K562 (cell line): ENCODE measurements at regions not wholly inside any gene's neighbourhood (a gene's known extent, or its start where the extent isn't known, plus 50 kb on each side); places are given as distances from the start of the nearest gene placed in this dataset.

Experiments used
- BCOR ChIP-seq: fragments of 450-650 bp; IDR thresholded peaks from 2 replicates; pipeline ENCODE4 v1.6.1; 2016
- CHD2 ChIP-seq: IDR thresholded peaks from 2 replicates; pipeline ENCODE4 v1.6.1; 2011; ENCODE audit warnings: low read depth, low read length
- EP300 ChIP-seq: IDR thresholded peaks from 2 replicates; pipeline ENCODE4 v1.6.1; 2012; ENCODE audit warnings: low read length, improper control_type of control experiment
- GABPB1 ChIP-seq: sonication (generic); formaldehyde crosslinking; IDR thresholded peaks from 2 replicates; pipeline ENCODE4 v1.8.0; 2022; ENCODE audit warnings: mild to moderate bottlenecking, missing genetic modification reagents
- RFX1 ChIP-seq: fragments of 450-650 bp; IDR thresholded peaks from 2 replicates; pipeline ENCODE4 v1.6.1; 2016; ENCODE audit warnings: mild to moderate bottlenecking, moderate library complexity
- TAF1 ChIP-seq: IDR thresholded peaks from 2 replicates; pipeline ENCODE4 v1.6.1; 2011; ENCODE audit warnings: mild to moderate bottlenecking, low read length, moderate library complexity; ENCODE audit not compliant: insufficient read depth, control insufficient read depth, severe bottlenecking; ENCODE audit errors: extremely low read depth
- TAF9B ChIP-seq: fragments of 450-650 bp; IDR thresholded peaks from 2 replicates; pipeline ENCODE4 v1.6.1; 2018; ENCODE audit warnings: mild to moderate bottlenecking; ENCODE audit not compliant: partially characterized antibody
- U2AF2 ChIP-seq: fragments of 200-400 bp; formaldehyde crosslinking; optimal IDR thresholded peaks from 2 replicates; pipeline ENCODE3; 2017; ENCODE audit warnings: low read depth, mild to moderate bottlenecking, low read length
- ZKSCAN3 ChIP-seq: fragments of 250-450 bp; sonication (Bioruptor Pico); IDR thresholded peaks from 2 replicates; pipeline ENCODE4 v1.4.0; 2020
- ZNF282 ChIP-seq: sonication (generic); formaldehyde crosslinking; IDR thresholded peaks from 2 replicates; pipeline ENCODE4 v1.8.1; 2023; ENCODE audit warnings: missing genetic modification reagents
- ZNF347 ChIP-seq: fragments of 450-650 bp; formaldehyde crosslinking; IDR thresholded peaks from 2 replicates; pipeline ENCODE4 v1.4.0; 2020; ENCODE audit warnings: low read depth, mild to moderate bottlenecking, moderate library complexity
- ZNF830 ChIP-seq: fragments of 250-450 bp; sonication (Bioruptor Pico); IDR thresholded peaks from 2 replicates; pipeline ENCODE4 v1.5.0; 2021; ENCODE audit warnings: mild to moderate bottlenecking
- TF ChIP-seq, protein P1 (sequence below), 2 experiments: fragments of 450-650 bp in 1 of 2; sonication (generic) in 1 of 2; formaldehyde crosslinking in 1 of 2; IDR thresholded peaks; 2 replicates each; pipeline versions ENCODE4 v1.7.1 to v1.9.0; 2016 to 2022; ENCODE audit warnings: inconsistent platforms in 1 of 2, mild to moderate bottlenecking in 1 of 2, missing genetic modification reagents in 1 of 2
- TF ChIP-seq, protein P2 (sequence below), 2 experiments: fragments of 450-650 bp in 1 of 2; sonication (generic) in 1 of 2; formaldehyde crosslinking; conservative IDR thresholded peaks; 2 replicates each; pipeline versions ENCODE4 v1.4.0 to v1.8.1; 2020 to 2022; ENCODE audit warnings: mild to moderate bottlenecking in 1 of 2, missing genetic modification reagents in 1 of 2
- TF ChIP-seq, protein P3 (sequence below): IDR thresholded peaks from 3 replicates; pipeline ENCODE4 v1.6.1; 2011; ENCODE audit warnings: borderline replicate concordance, mild to moderate bottlenecking, moderate library complexity; ENCODE audit not compliant: insufficient read length; ENCODE audit errors: extremely low read depth

DNA sequence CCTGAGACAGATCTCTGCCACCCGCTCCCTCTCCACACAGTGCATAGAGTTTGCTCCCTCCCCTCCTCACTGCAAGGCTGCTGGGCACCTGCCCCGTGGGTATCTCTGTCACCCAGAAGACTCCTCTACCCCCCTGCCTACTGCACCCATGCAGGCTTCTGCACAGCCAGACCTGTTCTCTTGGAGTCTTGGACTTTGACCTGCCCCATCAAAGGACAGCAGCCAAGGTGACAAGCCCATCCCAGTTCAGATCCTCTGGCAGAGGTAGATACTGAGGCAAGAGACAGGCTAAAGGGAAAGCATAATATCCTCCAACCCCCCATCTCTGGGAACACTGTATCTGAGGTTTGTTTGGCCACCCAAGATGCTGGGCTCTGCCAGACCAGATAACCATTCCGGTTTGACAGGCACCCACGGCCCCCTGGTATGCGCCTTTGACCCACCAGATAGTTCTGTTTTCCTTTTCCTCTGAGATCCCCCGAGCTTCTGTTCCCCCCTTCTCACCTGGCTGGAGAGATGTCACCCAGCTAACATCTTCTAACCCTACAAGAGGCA lies 239.6 kb downstream of the SOX9 start (continued):
- TF ChIP-seq, protein P1, sequence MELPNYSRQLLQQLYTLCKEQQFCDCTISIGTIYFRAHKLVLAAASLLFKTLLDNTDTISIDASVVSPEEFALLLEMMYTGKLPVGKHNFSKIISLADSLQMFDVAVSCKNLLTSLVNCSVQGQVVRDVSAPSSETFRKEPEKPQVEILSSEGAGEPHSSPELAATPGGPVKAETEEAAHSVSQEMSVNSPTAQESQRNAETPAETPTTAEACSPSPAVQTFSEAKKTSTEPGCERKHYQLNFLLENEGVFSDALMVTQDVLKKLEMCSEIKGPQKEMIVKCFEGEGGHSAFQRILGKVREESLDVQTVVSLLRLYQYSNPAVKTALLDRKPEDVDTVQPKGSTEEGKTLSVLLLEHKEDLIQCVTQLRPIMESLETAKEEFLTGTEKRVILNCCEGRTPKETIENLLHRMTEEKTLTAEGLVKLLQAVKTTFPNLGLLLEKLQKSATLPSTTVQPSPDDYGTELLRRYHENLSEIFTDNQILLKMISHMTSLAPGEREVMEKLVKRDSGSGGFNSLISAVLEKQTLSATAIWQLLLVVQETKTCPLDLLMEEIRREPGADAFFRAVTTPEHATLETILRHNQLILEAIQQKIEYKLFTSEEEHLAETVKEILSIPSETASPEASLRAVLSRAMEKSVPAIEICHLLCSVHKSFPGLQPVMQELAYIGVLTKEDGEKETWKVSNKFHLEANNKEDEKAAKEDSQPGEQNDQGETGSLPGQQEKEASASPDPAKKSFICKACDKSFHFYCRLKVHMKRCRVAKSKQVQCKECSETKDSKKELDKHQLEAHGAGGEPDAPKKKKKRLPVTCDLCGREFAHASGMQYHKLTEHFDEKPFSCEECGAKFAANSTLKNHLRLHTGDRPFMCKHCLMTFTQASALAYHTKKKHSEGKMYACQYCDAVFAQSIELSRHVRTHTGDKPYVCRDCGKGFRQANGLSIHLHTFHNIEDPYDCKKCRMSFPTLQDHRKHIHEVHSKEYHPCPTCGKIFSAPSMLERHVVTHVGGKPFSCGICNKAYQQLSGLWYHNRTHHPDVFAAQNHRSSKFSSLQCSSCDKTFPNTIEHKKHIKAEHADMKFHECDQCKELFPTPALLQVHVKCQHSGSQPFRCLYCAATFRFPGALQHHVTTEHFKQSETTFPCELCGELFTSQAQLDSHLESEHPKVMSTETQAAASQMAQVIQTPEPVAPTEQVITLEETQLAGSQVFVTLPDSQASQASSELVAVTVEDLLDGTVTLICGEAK (IDR thresholded peaks at IDR 0.05): no peak
- TF ChIP-seq, protein P1 (CRISPR knock-in tag; IDR thresholded peaks at IDR 0.05): no peak
- TF ChIP-seq TAF1: no peak
- no peak for TF ChIP-seq TAF9B
- no peak for TF ChIP-seq ZNF347
- TF ChIP-seq GABPB1 (CRISPR knock-in tag): no peak
- TF ChIP-seq U2AF2: no peak
- TF ChIP-seq ZNF830 (CRISPR knock-in tag): no peak
- no peak for TF ChIP-seq BCOR
- TF ChIP-seq EP300: no peak
- TF ChIP-seq ZKSCAN3: no peak
- TF ChIP-seq RFX1: no peak
- no peak for TF ChIP-seq ZNF282 (CRISPR knock-in tag)
- TF ChIP-seq, protein P2, sequence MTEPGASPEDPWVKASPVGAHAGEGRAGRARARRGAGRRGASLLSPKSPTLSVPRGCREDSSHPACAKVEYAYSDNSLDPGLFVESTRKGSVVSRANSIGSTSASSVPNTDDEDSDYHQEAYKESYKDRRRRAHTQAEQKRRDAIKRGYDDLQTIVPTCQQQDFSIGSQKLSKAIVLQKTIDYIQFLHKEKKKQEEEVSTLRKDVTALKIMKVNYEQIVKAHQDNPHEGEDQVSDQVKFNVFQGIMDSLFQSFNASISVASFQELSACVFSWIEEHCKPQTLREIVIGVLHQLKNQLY (CRISPR knock-in tag; conservative IDR thresholded peaks at IDR 0.05): no peak
- TF ChIP-seq, protein P3, sequence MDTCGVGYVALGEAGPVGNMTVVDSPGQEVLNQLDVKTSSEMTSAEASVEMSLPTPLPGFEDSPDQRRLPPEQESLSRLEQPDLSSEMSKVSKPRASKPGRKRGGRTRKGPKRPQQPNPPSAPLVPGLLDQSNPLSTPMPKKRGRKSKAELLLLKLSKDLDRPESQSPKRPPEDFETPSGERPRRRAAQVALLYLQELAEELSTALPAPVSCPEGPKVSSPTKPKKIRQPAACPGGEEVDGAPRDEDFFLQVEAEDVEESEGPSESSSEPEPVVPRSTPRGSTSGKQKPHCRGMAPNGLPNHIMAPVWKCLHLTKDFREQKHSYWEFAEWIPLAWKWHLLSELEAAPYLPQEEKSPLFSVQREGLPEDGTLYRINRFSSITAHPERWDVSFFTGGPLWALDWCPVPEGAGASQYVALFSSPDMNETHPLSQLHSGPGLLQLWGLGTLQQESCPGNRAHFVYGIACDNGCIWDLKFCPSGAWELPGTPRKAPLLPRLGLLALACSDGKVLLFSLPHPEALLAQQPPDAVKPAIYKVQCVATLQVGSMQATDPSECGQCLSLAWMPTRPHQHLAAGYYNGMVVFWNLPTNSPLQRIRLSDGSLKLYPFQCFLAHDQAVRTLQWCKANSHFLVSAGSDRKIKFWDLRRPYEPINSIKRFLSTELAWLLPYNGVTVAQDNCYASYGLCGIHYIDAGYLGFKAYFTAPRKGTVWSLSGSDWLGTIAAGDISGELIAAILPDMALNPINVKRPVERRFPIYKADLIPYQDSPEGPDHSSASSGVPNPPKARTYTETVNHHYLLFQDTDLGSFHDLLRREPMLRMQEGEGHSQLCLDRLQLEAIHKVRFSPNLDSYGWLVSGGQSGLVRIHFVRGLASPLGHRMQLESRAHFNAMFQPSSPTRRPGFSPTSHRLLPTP: no peak
- no peak for TF ChIP-seq CHD2
